ENCODE measurements at regions not wholly inside any gene's neighbourhood (a gene's known extent, or its start where the extent isn't known, plus 50 kb on each side); places are given as distances from the start of the nearest gene placed in this dataset.
A peak's percentile ranks its signal among the peaks of the same experiment; 100 is the strongest.

DNA sequence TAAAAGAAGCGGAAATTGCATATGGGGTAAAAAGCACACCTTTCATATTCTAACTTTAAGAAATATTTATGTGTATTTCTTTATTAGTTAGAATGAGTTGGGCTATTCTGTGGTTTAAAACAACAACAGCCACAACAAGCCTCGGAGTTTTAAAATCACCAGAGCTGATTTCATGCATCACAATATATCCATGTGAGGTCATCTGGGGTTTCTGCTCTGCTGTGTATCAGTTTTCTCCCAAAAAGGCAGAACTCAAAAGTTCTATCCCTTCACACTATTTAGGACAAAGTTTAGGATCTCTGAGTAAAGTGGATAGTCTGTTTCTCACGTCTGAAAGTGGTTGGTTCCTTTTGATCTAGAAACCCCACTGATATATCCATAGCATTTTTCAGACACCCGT lies 601.5 kb upstream of the GCFC2 start:
- DNase-seq, result no peak

DNA sequence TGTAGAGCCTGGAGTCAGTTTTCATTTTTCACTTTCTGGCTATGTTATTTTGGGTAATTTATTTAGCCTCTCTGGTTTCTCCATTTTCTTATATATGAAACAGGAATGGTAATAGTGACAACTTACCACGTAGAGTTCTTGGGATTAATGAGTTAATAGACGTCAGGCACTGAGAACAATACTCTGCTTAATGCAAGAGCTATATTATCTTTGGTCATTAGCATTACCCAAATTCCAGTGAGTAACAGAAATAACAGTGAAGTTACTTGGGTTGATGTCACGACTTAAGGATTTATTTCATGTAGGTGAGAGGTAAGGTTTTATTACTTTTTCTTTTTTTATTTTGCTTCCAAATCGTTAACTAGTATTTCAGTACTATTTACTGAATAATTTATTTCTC lies 601.0 kb upstream of the GCFC2 start:
- DNase-seq, result no peak

DNA sequence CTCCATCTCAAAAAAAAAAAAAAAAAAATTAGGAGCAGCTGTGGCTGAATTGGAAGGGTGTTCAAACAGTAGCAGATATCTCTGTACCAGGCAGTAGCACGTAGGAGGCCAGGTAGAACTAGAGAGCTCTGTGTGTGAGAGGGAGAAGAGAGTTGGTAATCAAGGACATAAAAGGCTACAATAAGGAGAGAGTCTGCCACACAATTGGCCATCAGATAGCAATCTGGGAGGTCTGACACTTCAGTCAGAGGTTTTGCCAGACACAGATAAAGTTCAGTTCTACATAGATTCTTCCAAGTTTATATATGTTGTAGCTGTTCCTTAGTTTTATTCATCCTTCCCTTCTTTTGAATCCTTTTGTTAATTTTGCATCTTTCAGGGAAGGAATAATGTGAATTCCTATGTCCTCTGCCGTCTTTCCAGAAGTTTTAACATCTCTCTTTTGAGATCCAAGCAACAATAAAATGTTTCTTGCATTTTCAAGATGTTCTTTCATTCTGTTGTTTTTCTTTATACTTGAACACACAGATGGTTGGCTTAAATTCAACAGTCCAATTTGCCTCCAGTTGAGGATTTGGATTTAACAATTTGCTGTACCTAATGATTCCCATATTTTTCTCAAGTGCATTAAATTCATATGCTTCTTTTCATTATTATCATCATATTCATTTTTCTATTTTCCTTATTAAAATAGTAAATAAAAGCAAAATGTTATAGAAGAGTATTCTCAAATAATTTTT lies 600.3 kb upstream of the GCFC2 start:
- no peak for DNase-seq

DNA sequence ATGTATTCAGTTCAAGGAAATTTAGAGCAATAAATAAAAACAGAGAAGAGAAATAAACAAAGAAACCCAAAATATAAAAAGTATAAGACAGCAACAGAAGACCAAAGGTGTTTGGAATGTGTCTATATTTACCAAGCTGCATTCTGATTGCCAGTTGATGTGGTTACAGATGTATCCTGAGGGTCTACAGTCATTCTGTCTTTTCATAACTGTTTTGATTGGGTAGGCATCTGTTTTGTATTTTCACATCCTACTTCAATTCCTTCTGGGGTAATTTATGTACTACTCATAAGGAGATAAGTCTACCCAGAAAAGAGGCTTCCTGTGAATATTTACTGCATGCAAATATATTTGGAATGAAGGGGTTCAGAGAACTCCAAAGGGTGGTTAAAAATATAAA lies 596.8 kb upstream of the GCFC2 start:
- DNase-seq, result no peak

DNA sequence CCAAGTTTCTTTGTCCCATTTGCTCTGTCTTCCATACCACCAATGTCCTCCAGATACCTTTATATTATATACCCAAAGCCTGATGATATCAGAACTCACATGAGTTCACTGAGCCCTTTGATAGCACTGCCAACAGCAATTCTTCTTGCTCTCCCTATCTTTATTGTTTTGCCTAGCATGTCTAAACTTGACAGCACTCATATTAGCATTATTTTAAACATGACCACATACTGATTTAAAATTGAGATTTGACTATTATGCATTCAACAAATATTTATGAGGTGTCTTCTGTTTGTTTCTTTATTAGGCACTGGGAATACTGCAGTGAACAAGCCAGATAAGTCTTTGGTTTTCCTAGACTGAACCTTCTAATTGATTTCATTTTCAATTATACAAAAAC lies 587.3 kb upstream of the GCFC2 start:
- no peak for DNase-seq

DNA sequence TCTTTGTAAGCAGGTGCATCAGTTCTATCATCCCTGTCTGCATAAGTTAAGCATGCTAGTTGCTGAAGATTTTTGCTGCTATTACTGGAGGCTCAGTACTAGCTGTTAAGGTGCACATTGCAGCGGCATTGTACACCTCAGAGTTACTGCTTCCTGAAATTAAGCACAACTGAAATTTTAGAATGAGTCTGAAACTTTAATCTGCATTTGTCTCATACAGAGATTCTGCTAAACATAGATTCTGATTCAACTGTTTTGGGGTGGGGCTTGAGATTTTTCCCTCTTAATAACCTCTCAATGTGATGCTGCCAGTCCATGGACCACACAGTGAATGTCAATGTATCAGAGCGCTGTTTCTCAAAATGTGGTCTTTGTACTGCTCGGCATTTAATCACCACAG lies 585.7 kb upstream of the GCFC2 start:
- no peak for DNase-seq

DNA sequence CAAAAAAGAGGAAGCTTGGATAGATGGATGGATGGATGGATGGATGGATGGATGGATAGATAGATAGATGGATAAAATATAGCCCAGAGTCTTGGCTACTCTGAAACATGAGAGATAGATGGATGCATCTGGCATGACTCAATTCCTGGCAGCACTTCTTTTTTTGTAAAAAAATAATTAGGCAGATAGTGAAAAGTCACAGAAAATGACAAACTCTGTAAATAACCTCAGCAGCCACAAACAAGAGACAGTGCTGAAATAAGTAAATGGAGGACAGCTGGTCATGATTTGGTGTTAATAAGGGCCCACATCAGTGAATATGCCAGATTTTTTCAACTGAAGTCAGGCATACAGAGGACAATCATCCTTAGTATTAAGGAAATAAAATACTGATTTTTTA lies 585.0 kb upstream of the GCFC2 start:
- peak; percentile 21 for DNase-seq

DNA sequence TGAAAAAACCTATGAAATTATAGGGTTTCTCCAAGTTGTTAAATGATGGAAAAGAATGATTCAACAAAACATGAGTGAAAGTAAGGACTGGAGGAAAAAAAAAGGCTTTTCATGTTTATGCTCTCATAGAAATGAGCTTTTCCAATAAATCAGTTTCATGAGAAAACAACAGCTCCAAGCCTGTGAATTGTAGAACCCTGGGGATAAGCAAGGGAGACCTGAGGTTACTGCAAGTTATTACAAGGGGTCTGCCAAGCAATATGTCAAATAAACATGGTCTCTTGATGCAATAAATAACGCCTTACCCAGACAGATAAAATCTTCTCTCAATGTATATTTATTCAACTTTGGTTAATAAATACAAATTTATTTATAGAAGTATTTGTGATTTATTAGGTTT lies 577.9 kb upstream of the GCFC2 start:
- no peak for DNase-seq

DNA sequence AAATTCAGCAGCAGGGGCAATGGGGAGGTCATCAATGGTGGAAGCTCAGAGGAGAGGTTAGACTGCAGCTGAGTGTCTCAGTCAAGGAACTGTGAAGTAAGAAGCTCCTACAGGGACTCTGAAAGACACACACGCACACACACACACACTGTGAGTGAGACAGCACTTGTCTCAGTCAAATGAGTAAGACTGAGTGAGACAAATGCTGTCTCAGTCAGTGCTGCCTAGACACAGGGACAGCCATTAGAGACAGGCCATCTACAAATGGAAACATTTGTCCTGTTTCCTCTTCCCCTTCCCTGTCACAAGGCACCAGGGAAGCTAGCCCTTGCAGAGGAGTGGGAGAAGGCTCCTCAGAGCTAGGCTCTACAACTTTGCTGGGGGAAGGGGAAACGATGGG lies 577.4 kb upstream of the GCFC2 start:
- DNase-seq, result no peak

DNA sequence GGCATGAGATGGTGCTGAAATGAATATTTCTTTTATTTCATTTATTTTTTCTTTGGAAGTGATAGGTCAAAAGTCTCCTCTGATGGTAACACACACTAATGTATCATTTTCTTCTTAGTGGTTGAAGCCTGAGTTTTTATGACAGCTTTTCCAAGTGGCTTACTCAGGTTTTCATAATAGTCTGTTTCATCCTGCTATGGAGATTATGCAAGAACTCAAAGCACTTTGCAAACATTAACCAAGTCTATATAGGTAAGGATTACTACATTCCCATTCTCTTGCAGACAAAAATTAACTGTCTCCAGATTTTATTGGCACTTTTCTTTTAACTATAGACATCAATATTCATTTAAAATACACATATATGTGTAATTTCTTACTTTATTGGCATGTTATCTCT lies 572.6 kb upstream of the GCFC2 start:
- no peak for DNase-seq

DNA sequence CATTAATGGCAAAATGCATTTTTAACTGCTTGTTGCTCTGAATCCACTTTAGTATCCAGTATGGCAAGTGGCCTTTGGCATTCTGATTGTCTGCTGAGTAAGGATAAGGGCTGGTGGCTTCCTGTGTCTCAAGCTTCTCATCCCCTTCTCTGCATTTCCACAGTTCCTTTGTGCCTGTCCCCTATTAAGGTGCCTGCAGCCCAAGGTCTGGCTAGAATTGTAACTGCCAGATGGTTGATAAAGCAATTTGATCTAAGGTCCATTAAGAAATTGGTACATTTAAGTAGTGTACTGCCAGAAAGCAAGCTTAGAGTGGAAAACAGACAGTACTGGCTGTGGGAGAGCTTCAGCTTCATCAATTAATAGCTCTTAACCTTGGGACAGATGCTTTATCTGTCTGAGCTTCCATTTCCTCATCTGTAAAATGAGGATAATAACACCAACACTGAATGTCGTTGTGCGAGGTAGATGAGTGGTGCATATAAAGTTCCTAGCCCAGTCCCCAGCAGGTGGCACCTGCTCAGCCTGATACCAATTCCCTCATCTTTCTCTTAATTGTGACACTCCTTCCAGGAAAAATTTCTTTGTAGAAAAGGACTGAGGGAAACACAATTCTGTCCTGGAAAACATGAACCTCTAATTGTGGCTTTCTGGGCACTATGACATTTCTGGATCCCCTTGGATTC lies 570.6 kb upstream of the GCFC2 start:
- DNase-seq, result no peak

DNA sequence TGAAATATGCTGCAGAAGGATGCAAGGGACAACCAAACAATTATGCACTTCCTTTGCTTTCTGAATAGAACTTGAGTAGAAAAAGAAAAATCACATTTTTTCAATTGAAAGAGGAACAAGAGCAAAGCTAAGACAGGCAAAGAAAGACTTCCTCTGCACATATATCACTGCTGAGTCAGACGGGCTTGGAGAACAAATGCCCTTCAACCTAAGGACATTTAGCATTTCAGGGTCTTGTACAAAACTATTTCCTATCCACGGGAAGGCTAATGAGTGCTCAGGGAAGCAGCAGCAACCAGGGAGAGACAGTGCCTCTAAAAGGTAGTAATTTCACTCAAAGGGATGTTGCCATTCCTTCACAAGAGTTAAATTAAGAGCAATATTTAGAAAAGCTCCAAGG lies 570.0 kb upstream of the GCFC2 start:
- DNase-seq, result no peak

DNA sequence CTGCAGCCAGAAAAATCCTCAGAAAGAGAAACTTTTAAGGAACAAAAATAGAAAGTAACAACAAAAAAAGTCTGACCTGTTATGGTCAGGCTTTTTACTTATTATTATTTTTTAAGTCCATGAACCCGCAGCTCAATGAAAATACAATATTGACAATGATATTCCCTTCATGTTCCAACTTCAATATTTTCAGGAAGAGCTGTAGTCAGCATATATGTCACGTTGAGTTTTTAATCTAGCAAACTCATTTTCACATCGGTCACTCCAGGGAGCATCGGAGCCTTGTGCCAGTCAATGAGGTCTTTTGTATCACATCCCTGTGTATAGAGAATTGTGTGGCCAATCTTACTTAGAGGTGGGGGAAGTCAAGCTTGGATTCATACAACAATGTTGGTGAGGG lies 568.4 kb upstream of the GCFC2 start:
- DNase-seq, result no peak

DNA sequence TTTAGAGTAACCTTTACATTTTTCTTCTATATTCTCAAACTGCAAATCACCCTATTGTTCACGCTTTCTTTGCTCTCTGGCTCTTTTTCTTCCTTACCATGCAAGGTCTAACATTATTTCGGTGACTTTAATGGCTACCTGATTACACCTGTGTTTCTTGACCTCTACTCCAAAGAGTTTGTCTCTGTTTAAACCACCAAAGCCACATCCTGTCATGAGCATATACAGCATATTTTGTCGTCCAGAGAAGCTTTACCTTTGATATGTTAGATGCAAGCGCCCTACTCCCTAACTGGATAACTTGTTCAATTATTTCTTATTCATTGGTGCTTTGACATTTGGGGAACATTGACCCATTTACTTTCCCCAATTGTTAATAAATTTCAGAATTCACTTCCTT lies 565.1 kb upstream of the GCFC2 start:
- no peak for DNase-seq

DNA sequence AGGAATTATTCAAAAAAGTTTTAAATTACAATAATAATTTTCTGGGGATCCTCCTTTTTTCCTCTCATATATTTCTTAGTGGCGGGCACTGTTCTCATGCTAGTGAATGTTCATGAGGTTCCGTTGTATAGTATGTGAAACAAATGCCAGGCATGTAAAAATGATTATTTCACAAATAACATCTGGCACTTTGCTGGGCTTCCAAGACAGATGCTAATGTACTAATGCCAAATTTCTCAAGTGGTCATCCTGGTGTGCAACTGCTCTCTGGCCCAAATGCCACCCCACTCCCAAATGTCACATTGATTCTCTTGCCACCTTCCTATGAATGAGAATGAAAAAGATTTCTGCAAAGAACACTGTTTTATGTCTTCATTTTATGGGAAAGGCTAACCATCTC lies 564.0 kb upstream of the GCFC2 start:
- no peak for DNase-seq

DNA sequence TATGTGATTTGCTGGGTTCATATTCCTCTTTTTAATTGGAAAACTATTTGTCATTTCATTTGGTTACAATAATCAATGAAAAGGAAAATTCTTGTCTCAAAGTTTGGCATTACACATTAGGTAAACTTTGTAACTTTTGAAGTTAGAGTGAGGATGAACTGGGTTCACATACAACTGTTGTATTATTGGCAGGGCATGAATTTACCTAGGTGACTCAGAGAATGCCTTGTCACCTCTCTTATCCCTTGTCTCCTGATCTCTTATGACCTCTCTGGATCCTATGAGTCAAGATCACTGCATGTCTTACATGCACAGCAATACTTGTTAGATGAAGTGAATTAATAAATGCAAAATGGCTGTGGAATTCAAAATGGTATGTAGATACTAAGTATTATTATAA lies 563.4 kb upstream of the GCFC2 start:
- DNase-seq, result no peak

DNA sequence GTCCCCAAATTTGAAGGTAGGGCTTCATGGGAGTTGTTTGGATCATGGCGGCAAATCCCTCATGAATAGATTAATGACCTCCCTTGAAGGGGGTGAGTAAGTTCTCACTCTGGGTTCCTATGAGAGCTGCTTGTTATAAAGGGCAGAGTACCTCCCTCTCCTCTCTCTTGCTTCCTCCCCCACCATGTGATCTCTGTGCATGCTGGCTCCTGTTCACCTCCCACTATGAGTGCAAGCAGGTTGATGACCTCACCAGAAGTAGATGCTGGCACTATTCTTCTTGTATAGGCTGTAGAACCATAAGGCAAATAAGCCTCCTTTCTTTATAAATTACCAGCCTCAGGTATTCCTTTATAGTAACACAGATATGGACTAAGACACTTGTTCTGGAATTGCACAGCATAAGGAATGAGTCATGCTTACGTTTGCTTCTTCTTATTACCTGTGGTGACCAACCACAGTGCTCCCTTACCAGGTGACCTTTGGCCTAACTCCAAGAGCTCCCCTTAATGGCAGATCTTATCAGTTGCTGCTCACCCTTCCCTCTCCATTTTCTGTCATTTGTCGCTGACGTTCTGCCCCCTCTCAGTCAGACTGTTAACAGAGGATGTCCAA lies 559.5 kb upstream of the GCFC2 start:
- DNase-seq, result no peak

DNA sequence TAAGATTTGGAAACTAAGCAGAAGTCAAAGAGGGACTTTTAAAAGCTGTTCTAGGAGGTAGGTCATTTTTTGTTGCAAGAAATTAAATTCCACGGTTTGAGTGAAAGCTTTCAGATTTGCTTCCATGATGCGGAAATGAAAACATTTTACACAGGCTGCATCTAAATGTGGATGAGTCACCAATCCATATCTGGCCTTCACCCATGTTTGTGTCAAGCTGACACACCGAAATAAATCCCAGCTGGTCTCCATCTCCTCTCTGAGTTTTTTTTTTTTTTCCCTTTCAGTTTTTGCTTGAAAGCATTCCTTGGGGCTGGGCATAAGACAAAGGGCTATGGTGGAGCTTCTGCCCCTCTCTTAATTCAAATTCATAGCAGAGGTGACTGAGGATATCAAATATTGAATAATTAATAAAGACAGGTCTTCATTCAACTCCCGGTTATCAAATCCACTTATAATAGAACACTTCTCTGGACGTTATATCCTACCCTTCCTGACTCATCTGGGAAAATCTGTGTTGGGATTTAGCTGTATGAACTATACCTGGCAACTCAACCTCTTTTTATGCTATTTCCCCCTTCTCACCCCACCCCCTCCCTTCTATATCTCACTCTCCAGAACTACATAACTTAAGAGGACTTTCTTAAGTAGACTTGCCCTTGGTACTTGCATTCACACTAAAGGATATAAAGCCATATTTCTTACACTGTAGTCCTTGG lies 558.3 kb upstream of the GCFC2 start:
- DNase-seq, result peak; percentile 31

DNA sequence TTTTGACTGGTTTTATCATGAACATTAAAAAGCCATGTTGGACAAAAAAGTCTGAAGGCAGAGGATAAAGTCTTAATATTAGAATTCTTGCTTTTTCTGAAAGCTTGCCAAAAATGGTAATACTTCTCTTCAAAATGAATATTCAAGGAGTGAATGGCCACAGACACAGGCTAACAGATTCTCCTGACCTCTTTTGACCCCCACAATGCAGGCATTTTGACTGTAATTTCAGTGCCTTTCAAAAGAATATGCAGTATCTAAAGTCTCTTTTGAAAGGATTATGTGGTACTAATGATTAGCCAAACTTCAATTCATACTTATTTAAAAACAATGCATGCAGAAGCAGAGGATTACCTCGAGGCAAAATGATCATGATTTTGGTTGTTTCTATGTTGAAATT lies 557.8 kb upstream of the GCFC2 start:
- DNase-seq, result no peak

DNA sequence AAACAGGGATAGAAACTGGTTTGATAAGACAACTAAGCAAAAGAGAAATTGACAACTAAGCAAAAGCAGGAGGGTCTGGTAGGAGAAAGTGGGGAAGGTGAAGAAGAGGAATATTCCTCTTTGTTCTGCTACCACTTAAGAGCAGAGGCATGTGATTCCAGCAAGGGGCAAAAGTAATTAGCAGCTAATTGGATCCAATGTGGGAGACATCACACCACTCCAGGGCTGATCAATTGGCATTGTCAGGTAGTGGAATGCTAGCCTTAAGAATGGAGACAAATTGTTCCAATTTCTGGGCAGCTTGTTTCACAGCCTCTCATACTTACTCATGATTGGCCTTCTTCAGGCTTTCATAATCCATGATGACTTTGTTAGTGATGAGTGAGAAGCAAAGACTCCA lies 547.1 kb upstream of the GCFC2 start:
- no peak for DNase-seq

DNA sequence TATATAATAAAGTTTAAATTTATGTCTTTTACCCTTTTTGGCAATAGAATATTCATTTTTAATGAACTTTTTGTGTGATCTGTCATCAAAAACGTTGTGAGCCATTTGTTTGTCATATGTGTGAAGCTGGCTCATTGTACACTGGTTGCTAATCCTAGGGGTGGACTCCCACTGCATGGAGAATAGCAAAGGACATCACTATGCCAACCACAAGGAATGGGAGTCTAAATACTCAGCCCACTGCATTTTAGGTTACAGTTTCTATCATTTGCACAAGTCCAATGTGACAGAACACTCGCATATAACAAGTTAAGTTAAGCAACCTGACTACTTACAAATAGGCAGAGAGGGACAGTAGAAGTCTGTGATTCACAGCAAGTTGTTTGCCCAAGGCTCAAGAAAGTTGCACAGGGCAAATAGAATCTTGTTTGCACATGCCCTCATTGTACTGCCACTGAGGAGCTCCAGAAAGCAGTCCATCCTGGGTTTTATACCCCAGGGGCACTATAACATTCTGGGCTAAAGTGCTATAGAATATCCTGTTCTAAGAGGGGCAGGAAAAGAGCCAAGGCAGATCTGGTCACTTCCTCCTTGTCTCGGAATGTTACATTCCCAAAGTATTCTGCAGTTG lies 545.9 kb upstream of the GCFC2 start:
- DNase-seq, result no peak

DNA sequence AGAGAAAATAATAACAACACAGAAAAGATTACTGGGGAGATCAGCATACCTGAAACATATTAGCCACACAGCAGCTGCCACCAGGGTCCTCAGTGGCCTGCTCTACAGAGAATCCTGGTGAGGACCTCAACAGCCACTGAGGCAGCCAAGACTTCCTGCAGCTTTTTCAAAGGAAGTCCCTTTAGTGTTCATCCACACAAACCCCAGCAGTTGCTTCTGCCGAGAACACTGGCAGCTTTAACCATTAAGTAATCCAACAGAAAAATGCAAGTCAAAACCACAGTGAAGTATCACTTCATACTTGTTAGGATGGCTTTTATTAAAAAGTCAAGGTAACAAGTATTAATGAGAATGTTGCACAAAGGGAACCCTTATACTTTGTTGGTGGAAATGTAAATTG lies 542.0 kb upstream of the GCFC2 start:
- no peak for DNase-seq

DNA sequence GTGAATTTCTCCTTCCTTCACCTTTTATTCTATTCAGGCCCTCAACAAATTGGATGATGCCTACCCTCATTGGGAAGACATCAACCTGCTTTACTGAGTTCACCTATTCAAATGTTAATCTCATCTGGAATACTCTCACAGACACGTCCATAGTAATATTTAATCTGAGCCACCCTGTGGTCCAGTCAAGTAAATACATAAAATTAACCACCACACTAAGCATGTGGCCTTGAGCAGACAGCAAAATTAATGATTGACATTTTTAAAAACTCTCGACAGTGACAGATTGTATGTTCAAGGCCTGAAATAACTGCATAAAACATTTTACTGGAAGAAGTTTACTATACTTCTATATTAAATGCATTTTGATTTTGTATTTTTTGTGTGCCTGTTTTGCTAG lies 540.6 kb upstream of the GCFC2 start:
- no peak for DNase-seq
